ENCODE measurements at regions not wholly inside any gene's neighbourhood (a gene's known extent, or its start where the extent isn't known, plus 50 kb on each side); places are given as distances from the start of the nearest gene placed in this dataset.

DNA sequence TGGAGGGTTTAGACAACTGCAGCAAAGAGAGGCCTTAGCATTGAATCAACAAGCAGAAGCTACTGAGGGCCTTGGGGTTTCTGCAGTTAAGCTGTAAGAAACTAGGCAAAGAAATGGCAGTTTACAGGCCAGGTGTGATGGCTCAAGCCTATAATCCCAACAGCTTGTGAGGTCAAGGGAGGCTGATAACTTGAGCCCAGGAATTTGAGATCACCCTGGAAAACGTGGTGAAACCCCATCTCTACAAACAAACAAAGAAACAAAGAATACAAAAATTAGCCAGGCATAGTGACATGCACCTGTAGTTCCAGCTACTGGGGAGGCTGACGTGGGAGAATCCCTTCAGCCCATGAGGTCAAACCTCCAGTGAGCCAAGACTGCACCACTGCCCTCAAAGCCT, 421.6 kb upstream of the CHST9 start:
- TF ChIP-seq, protein P1, sequence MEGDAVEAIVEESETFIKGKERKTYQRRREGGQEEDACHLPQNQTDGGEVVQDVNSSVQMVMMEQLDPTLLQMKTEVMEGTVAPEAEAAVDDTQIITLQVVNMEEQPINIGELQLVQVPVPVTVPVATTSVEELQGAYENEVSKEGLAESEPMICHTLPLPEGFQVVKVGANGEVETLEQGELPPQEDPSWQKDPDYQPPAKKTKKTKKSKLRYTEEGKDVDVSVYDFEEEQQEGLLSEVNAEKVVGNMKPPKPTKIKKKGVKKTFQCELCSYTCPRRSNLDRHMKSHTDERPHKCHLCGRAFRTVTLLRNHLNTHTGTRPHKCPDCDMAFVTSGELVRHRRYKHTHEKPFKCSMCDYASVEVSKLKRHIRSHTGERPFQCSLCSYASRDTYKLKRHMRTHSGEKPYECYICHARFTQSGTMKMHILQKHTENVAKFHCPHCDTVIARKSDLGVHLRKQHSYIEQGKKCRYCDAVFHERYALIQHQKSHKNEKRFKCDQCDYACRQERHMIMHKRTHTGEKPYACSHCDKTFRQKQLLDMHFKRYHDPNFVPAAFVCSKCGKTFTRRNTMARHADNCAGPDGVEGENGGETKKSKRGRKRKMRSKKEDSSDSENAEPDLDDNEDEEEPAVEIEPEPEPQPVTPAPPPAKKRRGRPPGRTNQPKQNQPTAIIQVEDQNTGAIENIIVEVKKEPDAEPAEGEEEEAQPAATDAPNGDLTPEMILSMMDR (IDR thresholded peaks at IDR 0.05; ENCODE audit: insufficient read depth, low read depth, low read length, missing control alignments), result no peak
- H3K4me3 ChIP-seq (ENCODE audit: low read depth, low read length), result no peak overlapping the region
- no peak for DNase-seq (ENCODE audit: low read depth)

DNA sequence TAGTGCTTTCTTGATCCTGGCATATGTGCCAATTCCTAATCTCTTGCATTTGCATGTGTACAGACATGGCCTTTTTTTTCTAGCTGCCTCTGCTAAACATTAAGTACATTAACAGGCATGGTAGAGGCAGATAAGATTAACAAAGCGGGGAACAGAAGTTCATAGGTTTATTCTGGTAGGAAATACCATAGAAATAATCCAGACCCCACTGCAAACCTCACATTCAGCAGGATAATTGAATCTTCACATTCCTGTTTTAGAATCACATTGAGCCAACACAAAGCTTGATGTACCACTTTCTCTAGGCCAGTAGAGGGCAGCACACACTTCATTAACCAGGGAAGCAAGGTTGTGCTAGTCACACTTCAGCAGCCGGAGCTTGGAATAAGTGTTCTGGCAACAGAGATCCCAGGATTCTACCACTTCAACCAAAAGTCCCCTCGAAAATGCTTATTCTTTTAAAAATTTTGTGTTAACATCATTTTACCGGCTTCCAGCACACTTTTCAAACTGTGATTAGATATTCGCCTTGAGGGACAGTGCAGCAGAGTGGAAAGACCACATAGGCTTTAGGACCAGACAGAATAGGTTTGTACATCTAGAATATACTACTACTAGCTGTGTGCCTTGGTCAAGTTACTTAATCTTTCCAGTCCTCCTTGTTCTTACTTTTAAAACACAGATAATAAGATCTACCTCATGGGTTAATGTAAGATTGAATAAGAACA, 420.2 kb upstream of the CHST9 start:
- H3K4me3 ChIP-seq (ENCODE audit: low read depth, low read length), result no peak overlapping the region
- peak; percentile 62 for DNase-seq (ENCODE audit: low read depth)
- TF ChIP-seq, protein P1 (IDR thresholded peaks at IDR 0.05; ENCODE audit: insufficient read depth, low read depth, low read length, missing control alignments), result peak; percentile 76

DNA sequence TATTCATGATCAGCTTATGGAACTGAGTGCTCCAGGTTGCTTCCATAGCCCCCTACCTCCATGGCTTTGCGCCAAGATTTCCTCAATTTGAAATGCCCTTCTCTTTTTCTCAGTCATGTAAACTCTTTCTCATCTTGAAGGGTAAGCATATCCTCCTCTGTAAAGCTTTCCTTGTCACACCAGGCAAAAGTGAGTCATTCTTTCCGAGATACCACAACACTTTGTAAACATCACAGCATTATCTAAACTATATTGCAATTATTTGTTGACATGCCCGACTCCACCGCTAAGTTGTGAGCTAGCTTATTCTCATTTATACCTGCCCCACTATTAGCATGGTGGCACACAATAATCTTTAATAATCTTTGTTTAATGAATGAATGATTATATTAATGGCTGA, 419.5 kb upstream of the CHST9 start:
- no peak for DNase-seq (ENCODE audit: low read depth)
- H3K4me3 ChIP-seq (ENCODE audit: low read depth, low read length), result no peak overlapping the region
- TF ChIP-seq, protein P1 (IDR thresholded peaks at IDR 0.05; ENCODE audit: insufficient read depth, low read depth, low read length, missing control alignments), result no peak

DNA sequence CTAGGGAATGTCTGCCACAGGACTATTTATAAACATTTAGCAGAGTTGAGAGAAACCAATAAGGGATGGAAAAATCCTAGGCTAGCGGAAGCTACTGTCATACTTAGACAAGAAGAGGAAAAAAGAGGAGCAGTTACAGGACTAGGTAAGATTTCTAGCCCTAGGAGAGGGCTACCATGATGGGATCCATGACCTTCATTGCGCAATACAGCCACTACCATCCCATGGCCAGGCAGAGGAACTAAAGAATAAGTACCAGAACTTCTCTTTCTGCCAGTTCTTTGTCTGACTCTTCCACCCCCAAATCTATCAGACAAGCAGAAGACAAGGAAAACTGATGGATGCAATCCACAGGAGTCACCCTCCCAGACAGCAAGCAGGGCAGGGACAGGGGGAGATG, 417.0 kb upstream of the CHST9 start:
- no peak overlapping the region for H3K4me3 ChIP-seq (ENCODE audit: low read depth, low read length)
- no peak for DNase-seq (ENCODE audit: low read depth)
- TF ChIP-seq, protein P1 (IDR thresholded peaks at IDR 0.05; ENCODE audit: insufficient read depth, low read depth, low read length, missing control alignments), result no peak

DNA sequence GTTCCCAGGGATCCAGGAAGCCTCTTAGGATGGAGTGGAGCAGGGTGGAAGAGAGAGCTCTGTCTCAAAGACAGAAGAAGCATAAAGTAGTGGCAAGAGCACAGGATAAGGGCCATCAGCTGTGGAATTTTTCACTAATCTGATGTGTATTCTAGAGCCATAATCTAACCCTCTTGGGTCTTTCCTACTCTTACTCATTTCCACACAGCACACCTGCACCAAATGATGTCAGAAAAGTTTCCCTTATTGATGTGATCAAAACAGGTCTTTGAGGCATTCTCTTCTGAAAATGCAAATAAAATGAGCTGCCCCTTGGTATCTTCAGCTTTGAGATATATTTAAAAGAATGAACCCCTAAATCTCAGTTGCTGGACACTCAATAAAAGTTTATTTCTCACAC, 415.1 kb upstream of the CHST9 start:
- H3K4me3 ChIP-seq (ENCODE audit: low read depth, low read length), result no peak overlapping the region
- TF ChIP-seq, protein P1 (IDR thresholded peaks at IDR 0.05; ENCODE audit: insufficient read depth, low read depth, low read length, missing control alignments), result no peak
- DNase-seq (ENCODE audit: low read depth), result peak; percentile 14

DNA sequence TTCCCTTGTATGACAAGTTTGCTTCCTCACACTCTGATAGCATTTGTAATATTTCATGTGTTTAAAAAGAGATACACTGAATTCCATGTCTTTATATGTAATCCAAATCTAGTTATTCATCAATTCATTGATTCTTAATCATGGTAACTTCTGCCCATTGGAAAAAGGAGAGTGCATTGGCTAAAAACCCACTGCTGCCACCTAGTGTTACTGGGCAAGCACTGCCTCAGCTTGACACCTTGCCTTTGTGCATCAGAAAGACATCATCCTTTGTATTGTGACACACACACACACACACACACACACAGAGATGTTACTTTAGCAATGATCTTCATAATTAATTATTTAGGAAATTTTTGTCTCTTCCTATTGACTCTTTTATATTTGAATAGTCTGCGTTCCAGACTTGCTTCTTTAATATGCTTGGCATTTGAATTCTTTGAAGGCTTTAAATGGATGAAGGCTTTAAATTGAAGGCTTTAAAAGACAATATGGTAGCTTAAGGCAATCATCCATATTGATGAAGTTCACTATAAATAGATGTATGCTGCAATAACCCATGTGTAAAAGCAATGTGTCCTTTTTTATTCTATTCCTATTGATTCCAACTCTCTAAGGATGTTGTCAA, 414.2 kb upstream of the CHST9 start:
- DNase-seq (ENCODE audit: low read depth), result peak; percentile 53
- TF ChIP-seq, protein P1 (IDR thresholded peaks at IDR 0.05; ENCODE audit: insufficient read depth, low read depth, low read length, missing control alignments), result peak; percentile 95
- H3K4me3 ChIP-seq (ENCODE audit: low read depth, low read length), result no peak overlapping the region
